Caco-2 (cell line): ENCODE measurements at regions not wholly inside any gene's neighbourhood (a gene's known extent, or its start where the extent isn't known, plus 50 kb on each side); places are given as distances from the start of the nearest gene placed in this dataset.

Source experiments
- BruUV-seq: library from RNA; stranded (reverse); fragments of 400-500 nt; replicated peaks from 2 replicates; lab custom pipeline; 2021; lab: Mats Ljungman, UMichigan
- CTCF ChIA-PET: fragments of 300-600 bp; sonication (Branson Sonifier 250); formaldehyde crosslinking; loops from one replicate; lab custom pipeline; 2022; ENCODE audit warnings: antibody characterized with exemption; lab: Charles Lee
- POLR2A ChIA-PET: fragments of 300-600 bp; sonication (Branson Sonifier 250); formaldehyde crosslinking; loops from one replicate; lab custom pipeline; 2022; ENCODE audit warnings: antibody characterized with exemption; lab: Charles Lee
- DNase-seq, 2 experiments: peaks; one replicate each; pipeline versions ENCODE4 v3.0.0 to v3.0.0-alpha.2; 2020 to 2022
- H3K27me3 ChIP-seq: replicated peaks from 2 replicates; pipeline ENCODE4 v1.6.0; 2011; ENCODE audit warnings: low read length; ENCODE audit not compliant: control insufficient read depth, insufficient read depth
- H3K36me3 ChIP-seq: 2 replicates; pipeline ENCODE4 v1.5.1; 2011; ENCODE audit warnings: low read length; ENCODE audit not compliant: control insufficient read depth, insufficient read depth
- H3K4me1 ChIP-seq: fragments of 250-450 bp; sonication (Bioruptor Pico); 2 replicates; pipeline ENCODE4 v1.5.1; 2020; ENCODE audit warnings: mild to moderate bottlenecking
- H3K4me3 ChIP-seq: 2 replicates; pipeline ENCODE4 v1.5.1; 2011; ENCODE audit warnings: low read depth, mild to moderate bottlenecking, control low read depth, low read length
- H3K9me3 ChIP-seq: fragments of 250-450 bp; sonication (Bioruptor Pico); 2 replicates; pipeline ENCODE4 v1.5.1; 2020; ENCODE audit warnings: mild to moderate bottlenecking, moderate library complexity
- H3K27ac Mint-ChIP-seq: one replicate; pipeline ENCODE4 v1.8.0; 2022; ENCODE audit warnings: mixed read lengths; ENCODE audit not compliant: unreplicated experiment
- H3K27me3 Mint-ChIP-seq: one replicate; pipeline ENCODE4 v1.8.0; 2022; ENCODE audit warnings: mixed read lengths; ENCODE audit not compliant: insufficient read depth, unreplicated experiment
- H3K36me3 Mint-ChIP-seq: one replicate; pipeline ENCODE4 v1.8.0; 2022; ENCODE audit warnings: mild to moderate bottlenecking, mixed read lengths; ENCODE audit not compliant: insufficient read depth, unreplicated experiment
- H3K4me1 Mint-ChIP-seq: one replicate; pipeline ENCODE4 v1.8.0; 2022; ENCODE audit warnings: low read depth, mixed read lengths; ENCODE audit not compliant: unreplicated experiment
- H3K4me3 Mint-ChIP-seq: one replicate; pipeline ENCODE4 v1.8.0; 2022; ENCODE audit warnings: mild to moderate bottlenecking, moderate library complexity, mixed read lengths; ENCODE audit not compliant: unreplicated experiment
- H3K9me3 Mint-ChIP-seq: one replicate; pipeline ENCODE4 v1.8.0; 2022; ENCODE audit warnings: mixed read lengths; ENCODE audit not compliant: unreplicated experiment
- CTCF ChIP-seq, 2 experiments: fragments of 200-600 bp in 1 of 2; IDR thresholded peaks; 1 replicate in 1 of 2; 2 replicates in 1 of 2; pipeline versions ENCODE4 v1.5.1 to v1.8.0; 2011 to 2022; ENCODE audit warnings: antibody characterized with exemption in 1 of 2, control low read depth in 1 of 2, inconsistent platforms in 1 of 2, low read depth in 1 of 2, low read length in 1 of 2, mild to moderate bottlenecking in 1 of 2, moderate library complexity in 1 of 2; ENCODE audit not compliant: insufficient read depth in 1 of 2, severe bottlenecking in 1 of 2, unreplicated experiment in 1 of 2
- intact Hi-C: fragments of 100-400 bp; cut with micrococcal nuclease; formaldehyde crosslinking; loops from one replicate; pipeline ENCODE4 v1.10.0; 2022; ENCODE audit not compliant: unreplicated experiment

GRCh38 chr3:168753724-168754123 lies 658.0 kb upstream of the GOLIM4 start:
- POLR2A ChIA-PET = no interaction called here
- CTCF ChIA-PET = no interaction called here
- no peak for DNase-seq
- intact Hi-C loops = no loop called here
- no peaks in the 10 kb centered on the region for H3K9me3 ChIP-seq
- no peaks in the 10 kb centered on the region for H3K27me3 ChIP-seq
- Mint-ChIP-seq H3K4me3 (no peak overlapping the region), H3K27me3 (peaks cover 3% of the 10 kb centered on the region), H3K27ac (no peak overlapping the region), H3K36me3 (no peaks in the 10 kb centered on the region), H3K4me1 (no peaks in the 10 kb centered on the region), H3K9me3 (no peaks in the 10 kb centered on the region)
- H3K4me1 ChIP-seq = no peaks in the 10 kb centered on the region
- no peak for TF ChIP-seq CTCF (IDR thresholded peaks at IDR 0.05; ENCODE audit: insufficient read depth in 1 of 2, low read depth in 1 of 2, low read length in 1 of 2, severe bottlenecking in 1 of 2, unreplicated experiment in 1 of 2)
- no peak overlapping the region for H3K4me3 ChIP-seq
- no peaks in the 10 kb centered on the region for H3K36me3 ChIP-seq
- BruUV-seq = no TSS peak

GRCh38 chr3:168752339-168752738 lies 656.6 kb upstream of the GOLIM4 start:
- H3K9me3 ChIP-seq = no peaks in the 10 kb centered on the region
- H3K27me3 ChIP-seq = no peaks in the 10 kb centered on the region
- no TSS peak for BruUV-seq
- Mint-ChIP-seq H3K9me3 (no peaks in the 10 kb centered on the region), H3K27me3 (no peaks in the 10 kb centered on the region), H3K36me3 (no peaks in the 10 kb centered on the region), H3K27ac (no peak overlapping the region), H3K4me3 (no peak overlapping the region), H3K4me1 (no peaks in the 10 kb centered on the region)
- CTCF ChIA-PET = no interaction called here
- H3K4me3 ChIP-seq = no peak overlapping the region
- no peaks in the 10 kb centered on the region for H3K36me3 ChIP-seq
- intact Hi-C loops = no loop called here
- TF ChIP-seq CTCF (IDR thresholded peaks at IDR 0.05; ENCODE audit: insufficient read depth in 1 of 2, low read depth in 1 of 2, low read length in 1 of 2, severe bottlenecking in 1 of 2, unreplicated experiment in 1 of 2) = no peak
- POLR2A ChIA-PET = no interaction called here
- no peak for DNase-seq
- H3K4me1 ChIP-seq = no peaks in the 10 kb centered on the region

- H3K4me1 ChIP-seq = no peaks in the 10 kb centered on the region
- H3K27me3 ChIP-seq = no peaks in the 10 kb centered on the region
- Mint-ChIP-seq H3K27ac (no peak overlapping the region), H3K4me3 (no peak overlapping the region), H3K9me3 (no peaks in the 10 kb centered on the region), H3K4me1 (no peaks in the 10 kb centered on the region), H3K36me3 (no peaks in the 10 kb centered on the region), H3K27me3 (no peaks in the 10 kb centered on the region)
- CTCF ChIA-PET = no interaction called here
- POLR2A ChIA-PET = no interaction called here
- no peak for TF ChIP-seq CTCF (IDR thresholded peaks at IDR 0.05; ENCODE audit: insufficient read depth in 1 of 2, low read depth in 1 of 2, low read length in 1 of 2, severe bottlenecking in 1 of 2, unreplicated experiment in 1 of 2)
- BruUV-seq = no TSS peak
- no peaks in the 10 kb centered on the region for H3K36me3 ChIP-seq
- no peak overlapping the region for H3K4me3 ChIP-seq
- no peak for DNase-seq
- intact Hi-C loops = no loop called here
- no peaks in the 10 kb centered on the region for H3K9me3 ChIP-seq
These were observed 652.0 kb upstream of the GOLIM4 start for GRCh38 chr3:168747697-168748096.
